HG03378 (cell line): ENCODE measurements at regions not wholly inside any gene's neighbourhood (a gene's known extent, or its start where the extent isn't known, plus 50 kb on each side); places are given as distances from the start of the nearest gene placed in this dataset.
"Not testable (repeated sequence)": the region's sequence is repeated elsewhere in the genome, so short reads cannot be mapped to it uniquely, and the experiment has no call there.

Source experiments
- ATAC-seq: cut with Tn5 transposase; IDR thresholded peaks from one replicate; pipeline ENCODE4 v1.9.1; 2021; ENCODE audit warnings: mild to moderate bottlenecking, moderate library complexity; ENCODE audit not compliant: unreplicated experiment

GRCh38 chr2:153308466-153308865, 170.1 kb downstream of the RPRM start:
- ATAC-seq: no peak

GRCh38 chr2:153307223-153307622, 171.3 kb downstream of the RPRM start:
- ATAC-seq: no peak

GRCh38 chr2:153299809-153300208, 178.8 kb downstream of the RPRM start:
- no peak for ATAC-seq

- ATAC-seq: no peak
Observed at GRCh38 chr2:153299217-153299616, 179.3 kb downstream of the RPRM start.

- ATAC-seq: no peak
Observed at GRCh38 chr2:153294199-153294786, 184.3 kb downstream of the RPRM start.

GRCh38 chr2:153291718-153292117, 186.8 kb downstream of the RPRM start:
- no peak for ATAC-seq

GRCh38 chr2:153287109-153287801, 191.3 kb downstream of the RPRM start:
- no peak for ATAC-seq

- no peak for ATAC-seq
Observed at GRCh38 chr2:153268941-153269461, 209.6 kb downstream of the RPRM start.

- ATAC-seq: not testable (repeated sequence)
Observed at GRCh38 chr2:153256876-153257275, 221.7 kb downstream of the RPRM start.

- not testable (repeated sequence) for ATAC-seq
Observed at GRCh38 chr2:153246636-153247035, 231.9 kb downstream of the RPRM start.

- peak; percentile 97 for ATAC-seq
Observed at GRCh38 chr2:153235516-153235915, 243.0 kb downstream of the RPRM start.

- peak; percentile 27 for ATAC-seq
Observed at GRCh38 chr2:153232464-153232863, 246.1 kb downstream of the RPRM start.

GRCh38 chr2:153230977-153231376, 247.6 kb downstream of the RPRM start:
- no peak for ATAC-seq

GRCh38 chr2:153228904-153229303, 249.7 kb downstream of the RPRM start:
- ATAC-seq: no peak

- no peak for ATAC-seq
Observed at GRCh38 chr2:153227981-153228380, 250.6 kb downstream of the RPRM start.

- no peak for ATAC-seq
Observed at GRCh38 chr2:153222231-153223165, 256.1 kb downstream of the RPRM start.

- ATAC-seq: no peak
Observed at GRCh38 chr2:153221506-153221905, 257.1 kb downstream of the RPRM start.

- ATAC-seq: no peak
Observed at GRCh38 chr2:153221087-153221486, 257.5 kb downstream of the RPRM start.

- ATAC-seq: no peak
Observed at GRCh38 chr2:153218851-153219250, 259.7 kb downstream of the RPRM start.

GRCh38 chr2:153214337-153214736, 264.2 kb downstream of the RPRM start:
- no peak for ATAC-seq

- ATAC-seq: no peak
Observed at GRCh38 chr2:153213022-153213421, 265.5 kb downstream of the RPRM start.
